ENCODE measurements at regions not wholly inside any gene's neighbourhood (a gene's known extent, or its start where the extent isn't known, plus 50 kb on each side); places are given as distances from the start of the nearest gene placed in this dataset.

- 0 out of 2 replicates have a peak, but pooled peaks cover 4% of the 10 kb centered on the region for H3K9me3 ChIP-seq (ENCODE audit: low read length)
- no peak overlapping the region for H3K4me3 ChIP-seq (ENCODE audit: low read depth, low read length, poor library complexity, severe bottlenecking)
- CTCF ChIA-PET (ENCODE audit: unreplicated experiment): no interaction called here
- no peaks in the 10 kb centered on the region for H4K20me1 ChIP-seq (ENCODE audit: insufficient read depth, low read length)
- H3K79me2 ChIP-seq (ENCODE audit: insufficient read depth, low read depth, low read length): no peaks in the 10 kb centered on the region
- H3K4me2 ChIP-seq (ENCODE audit: low read length): no peak overlapping the region
- no peak overlapping the region for H2AFZ ChIP-seq (ENCODE audit: low read length)
- no peak for TF ChIP-seq EZH2phosphoT487 (IDR thresholded peaks at IDR 0.05; ENCODE audit: borderline replicate concordance, low read depth, low read length)
- TF ChIP-seq, protein P1, sequence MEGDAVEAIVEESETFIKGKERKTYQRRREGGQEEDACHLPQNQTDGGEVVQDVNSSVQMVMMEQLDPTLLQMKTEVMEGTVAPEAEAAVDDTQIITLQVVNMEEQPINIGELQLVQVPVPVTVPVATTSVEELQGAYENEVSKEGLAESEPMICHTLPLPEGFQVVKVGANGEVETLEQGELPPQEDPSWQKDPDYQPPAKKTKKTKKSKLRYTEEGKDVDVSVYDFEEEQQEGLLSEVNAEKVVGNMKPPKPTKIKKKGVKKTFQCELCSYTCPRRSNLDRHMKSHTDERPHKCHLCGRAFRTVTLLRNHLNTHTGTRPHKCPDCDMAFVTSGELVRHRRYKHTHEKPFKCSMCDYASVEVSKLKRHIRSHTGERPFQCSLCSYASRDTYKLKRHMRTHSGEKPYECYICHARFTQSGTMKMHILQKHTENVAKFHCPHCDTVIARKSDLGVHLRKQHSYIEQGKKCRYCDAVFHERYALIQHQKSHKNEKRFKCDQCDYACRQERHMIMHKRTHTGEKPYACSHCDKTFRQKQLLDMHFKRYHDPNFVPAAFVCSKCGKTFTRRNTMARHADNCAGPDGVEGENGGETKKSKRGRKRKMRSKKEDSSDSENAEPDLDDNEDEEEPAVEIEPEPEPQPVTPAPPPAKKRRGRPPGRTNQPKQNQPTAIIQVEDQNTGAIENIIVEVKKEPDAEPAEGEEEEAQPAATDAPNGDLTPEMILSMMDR (conservative IDR thresholded peaks at IDR 0.05; ENCODE audit: low read length): no peak
- DNase-seq (ENCODE audit: low spot score): no peak
- no peaks in the 10 kb centered on the region for H3K36me3 ChIP-seq (ENCODE audit: insufficient read depth, low read length)
- no peaks in the 10 kb centered on the region for H3K9me2 ChIP-seq (ENCODE audit: insufficient read depth, low read length)
- POLR2A ChIA-PET: interaction anchor here (0.6 kb wide), 1 partner anchor 10 kb away, joined by 3 read pairs; no protein-coding TSS in a partner anchor
- H3K4me1 ChIP-seq (ENCODE audit: insufficient read depth, low read length, poor library complexity, severe bottlenecking): peaks cover 15% of the 10 kb centered on the region
- BruUV-seq (replicated peaks): no TSS peak
- intact Hi-C loops (cut with micrococcal nuclease; ENCODE audit: unreplicated experiment): no loop called here
- H3K27ac ChIP-seq (ENCODE audit: low read depth, low read length, poor library complexity, severe bottlenecking): no peak overlapping the region
Observed at GRCh38 chr2:3022841-3023372, 354.7 kb downstream of the EIPR1 start.

DNA sequence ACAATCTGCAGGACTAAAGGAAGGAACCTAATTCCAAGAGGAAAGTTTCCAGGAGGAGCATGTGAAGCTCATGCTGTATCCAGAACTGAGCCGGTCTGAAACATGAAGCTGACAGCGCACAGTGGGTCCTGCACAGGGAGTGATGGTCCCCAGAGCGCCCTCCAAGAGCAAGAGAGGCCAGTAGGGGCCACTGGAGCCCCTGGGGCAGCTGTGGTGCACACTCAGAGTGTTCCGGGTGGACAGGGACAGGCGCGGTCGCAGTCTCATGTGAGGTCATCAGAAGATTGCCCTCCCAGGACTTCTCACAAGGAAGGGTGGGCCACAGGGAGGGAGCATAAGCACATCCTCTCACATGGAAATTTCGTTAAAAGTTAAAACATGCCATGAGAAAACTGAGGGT, 355.9 kb downstream of the EIPR1 start:
- Histone ChIP-seq H4K20me1 (ENCODE audit: insufficient read depth, low read length) (no peaks in the 10 kb centered on the region), H3K36me3 (ENCODE audit: insufficient read depth, low read length) (no peaks in the 10 kb centered on the region), H3K9me2 (ENCODE audit: insufficient read depth, low read length) (no peaks in the 10 kb centered on the region), H2AFZ (ENCODE audit: low read length) (no peak overlapping the region), H3K4me3 (ENCODE audit: low read depth, low read length, poor library complexity, severe bottlenecking) (no peak overlapping the region), H3K79me2 (ENCODE audit: insufficient read depth, low read depth, low read length) (no peaks in the 10 kb centered on the region), H3K27ac (ENCODE audit: low read depth, low read length, poor library complexity, severe bottlenecking) (no peak overlapping the region), H3K9me3 (ENCODE audit: low read length) (peaks cover 10% of the 10 kb centered on the region; the same call in 1 of the 2 replicates), H3K4me1 (ENCODE audit: insufficient read depth, low read length, poor library complexity, severe bottlenecking) (peaks cover 14% of the 10 kb centered on the region), H3K4me2 (ENCODE audit: low read length) (no peak overlapping the region)
- DNase-seq (ENCODE audit: low spot score): no peak
- TF ChIP-seq, protein P1 (conservative IDR thresholded peaks at IDR 0.05; ENCODE audit: low read length): no peak
- no peak for TF ChIP-seq EZH2phosphoT487 (IDR thresholded peaks at IDR 0.05; ENCODE audit: borderline replicate concordance, low read depth, low read length)
- no TSS peak for BruUV-seq (replicated peaks)
- POLR2A ChIA-PET: no interaction called here
- CTCF ChIA-PET (ENCODE audit: unreplicated experiment): no interaction called here
- intact Hi-C loops (cut with micrococcal nuclease; ENCODE audit: unreplicated experiment): no loop called here

DNA sequence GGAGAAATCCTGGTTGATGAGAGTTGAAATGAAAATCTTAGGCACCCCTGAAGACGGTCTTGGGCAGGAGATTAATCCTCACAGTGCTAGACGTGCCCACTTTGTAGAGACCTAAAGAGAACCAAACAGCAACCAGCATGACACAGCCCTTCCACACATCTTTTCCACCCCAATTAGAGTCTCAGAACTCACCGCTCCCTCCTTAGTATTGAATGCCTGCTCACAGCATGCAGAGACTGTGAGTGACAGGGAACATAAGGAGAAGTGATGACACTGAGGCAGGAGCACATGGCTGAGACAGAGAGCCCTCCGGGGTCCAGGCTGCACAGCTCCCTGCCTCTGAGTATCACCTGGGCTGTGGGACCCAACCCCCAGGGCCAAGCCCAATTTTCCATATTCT, 367.6 kb downstream of the EIPR1 start:
- no TSS peak for BruUV-seq (replicated peaks)
- Histone ChIP-seq H3K9me2 (ENCODE audit: insufficient read depth, low read length) (no peaks in the 10 kb centered on the region), H4K20me1 (ENCODE audit: insufficient read depth, low read length) (no peaks in the 10 kb centered on the region), H3K36me3 (ENCODE audit: insufficient read depth, low read length) (no peaks in the 10 kb centered on the region), H3K4me1 (ENCODE audit: insufficient read depth, low read length, poor library complexity, severe bottlenecking) (no peaks in the 10 kb centered on the region), H2AFZ (ENCODE audit: low read length) (no peak overlapping the region), H3K9me3 (ENCODE audit: low read length) (peaks cover 1% of the 10 kb centered on the region; the same call in 1 of the 2 replicates), H3K4me3 (ENCODE audit: low read depth, low read length, poor library complexity, severe bottlenecking) (no peak overlapping the region), H3K27ac (ENCODE audit: low read depth, low read length, poor library complexity, severe bottlenecking) (no peak overlapping the region), H3K79me2 (ENCODE audit: insufficient read depth, low read depth, low read length) (no peaks in the 10 kb centered on the region), H3K4me2 (ENCODE audit: low read length) (no peak overlapping the region)
- intact Hi-C loops (cut with micrococcal nuclease; ENCODE audit: unreplicated experiment): no loop called here
- POLR2A ChIA-PET: no interaction called here
- TF ChIP-seq, protein P1 (conservative IDR thresholded peaks at IDR 0.05; ENCODE audit: low read length): no peak
- TF ChIP-seq EZH2phosphoT487 (IDR thresholded peaks at IDR 0.05; ENCODE audit: borderline replicate concordance, low read depth, low read length): no peak
- DNase-seq (ENCODE audit: low spot score): no peak
- CTCF ChIA-PET (ENCODE audit: unreplicated experiment): no interaction called here
